GM19395 (cell line): ENCODE measurements at regions not wholly inside any gene's neighbourhood (a gene's known extent, or its start where the extent isn't known, plus 50 kb on each side); places are given as distances from the start of the nearest gene placed in this dataset.

ENCODE experiments used
- ATAC-seq: cut with Tn5 transposase; IDR thresholded peaks from one replicate; pipeline ENCODE4 v1.9.1; 2021; ENCODE audit warnings: mild to moderate bottlenecking, moderate library complexity; ENCODE audit not compliant: unreplicated experiment

- no peak for ATAC-seq
Measured at GRCh38 chr7:40972426-40972825, 730.5 kb downstream of the INHBA start.

- no peak for ATAC-seq
Measured at GRCh38 chr7:40969641-40970040, 733.2 kb downstream of the INHBA start.

GRCh38 chr7:40966693-40967092 is 736.2 kb downstream of the INHBA start:
- ATAC-seq: no peak

- ATAC-seq: peak; percentile 83
Measured at GRCh38 chr7:40965774-40966173, 737.1 kb downstream of the INHBA start.

- ATAC-seq: no peak
Measured at GRCh38 chr7:40965016-40965415, 737.9 kb downstream of the INHBA start.

- ATAC-seq: no peak
Measured at GRCh38 chr7:40964610-40965009, 738.3 kb downstream of the INHBA start.

- ATAC-seq: no peak
Measured at GRCh38 chr7:40959955-40960354, 742.9 kb downstream of the INHBA start.

GRCh38 chr7:40948239-40948638 is 754.7 kb downstream of the INHBA start:
- no peak for ATAC-seq

- ATAC-seq: no peak
Measured at GRCh38 chr7:40947566-40947965, 755.3 kb downstream of the INHBA start.

- ATAC-seq: no peak
Measured at GRCh38 chr7:40946549-40946948, 756.3 kb downstream of the INHBA start.

GRCh38 chr7:40945788-40946187 is 757.1 kb downstream of the INHBA start:
- ATAC-seq: no peak

- no peak for ATAC-seq
Measured at GRCh38 chr7:40944981-40945585, 757.8 kb downstream of the INHBA start.

- no peak for ATAC-seq
Measured at GRCh38 chr7:40937879-40938278, 765.0 kb downstream of the INHBA start.

GRCh38 chr7:40935435-40935834 is 767.5 kb downstream of the INHBA start:
- no peak for ATAC-seq

- ATAC-seq: no peak
Measured at GRCh38 chr7:40923626-40924025, 779.3 kb downstream of the INHBA start.

GRCh38 chr7:40922316-40922670 is 780.6 kb downstream of the INHBA start:
- ATAC-seq: no peak

GRCh38 chr7:40921589-40922315 is 781.1 kb downstream of the INHBA start:
- ATAC-seq: no peak

GRCh38 chr7:40918701-40919271 is 784.0 kb downstream of the SUGCT start:
- no peak for ATAC-seq

GRCh38 chr7:40916813-40917212 is 782.0 kb downstream of the SUGCT start:
- ATAC-seq: no peak

GRCh38 chr7:40915071-40915470 is 780.3 kb downstream of the SUGCT start:
- ATAC-seq: no peak
